AG09319 (cell line): ENCODE measurements at regions not wholly inside any gene's neighbourhood (a gene's known extent, or its start where the extent isn't known, plus 50 kb on each side); places are given as distances from the start of the nearest gene placed in this dataset.

Experiments used
- DNase-seq: peaks from one replicate; pipeline ENCODE4 v3.0.0-alpha.2; 2010; ENCODE audit warnings: low read depth; ENCODE audit errors: extremely low read depth
- CTCF ChIP-seq: IDR thresholded peaks from 2 replicates; pipeline ENCODE4 v1.5.1; 2011; ENCODE audit warnings: low read depth, mild to moderate bottlenecking, inconsistent platforms, low read length, moderate library complexity

- DNase-seq: no peak
- no peak for TF ChIP-seq CTCF
These were observed 1845.8 kb upstream of the SEL1L start for GRCh38 chr14:83379436-83379835.

- DNase-seq: no peak
- no peak for TF ChIP-seq CTCF
These were observed 1850.6 kb upstream of the SEL1L start for GRCh38 chr14:83384253-83384652.

- TF ChIP-seq CTCF: no peak
- DNase-seq: no peak
These were observed 1861.7 kb upstream of the SEL1L start for GRCh38 chr14:83395321-83395720.

- TF ChIP-seq CTCF: no peak
- DNase-seq: no peak
These were observed 1882.8 kb upstream of the SEL1L start for GRCh38 chr14:83416476-83416875.

GRCh38 chr14:83419420-83419819 lies 1885.8 kb upstream of the SEL1L start:
- no peak for TF ChIP-seq CTCF
- DNase-seq: no peak

- no peak for TF ChIP-seq CTCF
These were observed 1888.1 kb upstream of the SEL1L start for GRCh38 chr14:83421711-83422110.

GRCh38 chr14:83425138-83425537 lies 1891.5 kb upstream of the SEL1L start:
- DNase-seq: peak; percentile 12
- TF ChIP-seq CTCF: no peak

More at GRCh38 chr14:83421711-83422110, 1888.1 kb upstream of the SEL1L start:
- no peak for DNase-seq
